ENCODE measurements at regions not wholly inside any gene's neighbourhood (a gene's known extent, or its start where the extent isn't known, plus 50 kb on each side); places are given as distances from the start of the nearest gene placed in this dataset.

DNA sequence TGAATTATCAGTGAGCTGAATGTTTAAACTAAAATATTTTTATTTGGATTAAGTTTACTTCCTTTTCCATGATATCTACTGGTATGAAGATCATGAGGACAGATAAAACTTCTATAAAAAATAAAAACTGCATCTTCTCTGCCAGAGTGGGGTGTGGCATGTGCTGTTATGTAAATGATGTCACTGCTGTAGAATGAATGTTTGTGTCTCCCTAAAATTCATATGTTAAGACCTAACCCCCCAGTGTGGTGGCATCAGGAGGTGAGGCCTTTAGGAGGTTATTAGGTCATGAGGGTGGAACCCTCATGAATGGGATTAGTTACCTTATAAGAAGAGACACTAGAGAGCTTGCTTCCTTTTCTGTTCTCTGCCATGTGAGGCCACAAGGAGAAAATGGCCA lies 178.7 kb upstream of the DPH6 start:
- DNase-seq (ENCODE audit: low read depth in 2 of 2): no peak

DNA sequence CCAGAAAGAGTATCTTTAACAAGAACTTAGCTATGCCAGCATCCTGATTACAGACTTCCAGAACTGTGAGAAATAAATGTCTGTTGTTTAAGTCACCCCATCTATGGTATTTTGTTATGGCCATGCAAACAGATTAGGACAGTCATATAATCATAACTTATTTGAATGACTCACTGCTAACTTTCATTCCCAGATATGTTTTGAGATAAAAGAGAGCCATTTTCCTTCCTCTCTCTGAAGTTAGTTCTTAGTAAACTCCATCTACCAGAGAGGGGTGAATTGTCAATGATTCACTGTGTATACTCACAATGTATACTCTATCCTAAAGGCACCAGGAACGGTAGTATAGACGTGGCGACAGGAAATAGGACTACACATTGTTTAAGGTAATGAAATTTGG lies 179.4 kb upstream of the DPH6 start:
- no peak for DNase-seq (ENCODE audit: low read depth in 2 of 2)

DNA sequence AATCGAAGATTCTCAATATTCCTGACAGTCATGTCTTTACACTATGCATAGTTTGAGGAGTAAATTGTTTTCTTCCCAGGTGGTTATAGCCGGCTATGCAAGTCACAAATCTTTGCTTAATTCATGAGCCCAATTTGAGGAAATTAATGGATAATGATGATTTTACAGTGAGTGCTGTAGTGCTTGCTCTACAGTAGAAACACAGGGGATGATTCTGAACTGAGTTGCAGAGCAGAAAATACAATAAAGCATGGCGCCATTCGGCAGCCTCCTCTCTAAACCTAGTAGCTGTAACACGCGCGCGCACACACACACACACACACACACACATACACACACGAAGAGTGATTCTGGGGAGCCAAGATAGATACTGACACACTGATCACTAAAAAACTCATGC lies 181.7 kb upstream of the DPH6 start:
- DNase-seq (ENCODE audit: low read depth in 2 of 2): no peak

- DNase-seq (ENCODE audit: low read depth in 2 of 2): no peak
Measured at GRCh38 chr15:35728219-35728940, 182.4 kb upstream of the DPH6 start.

- no peak for DNase-seq (ENCODE audit: low read depth in 2 of 2)
Measured at GRCh38 chr15:35736150-35736549, 190.2 kb upstream of the DPH6 start.

GRCh38 chr15:35737441-35737840 lies 191.5 kb upstream of the DPH6 start:
- DNase-seq (ENCODE audit: low read depth in 2 of 2): no peak

GRCh38 chr15:35738370-35738769 lies 192.4 kb upstream of the DPH6 start:
- DNase-seq (ENCODE audit: low read depth in 2 of 2): no peak

DNA sequence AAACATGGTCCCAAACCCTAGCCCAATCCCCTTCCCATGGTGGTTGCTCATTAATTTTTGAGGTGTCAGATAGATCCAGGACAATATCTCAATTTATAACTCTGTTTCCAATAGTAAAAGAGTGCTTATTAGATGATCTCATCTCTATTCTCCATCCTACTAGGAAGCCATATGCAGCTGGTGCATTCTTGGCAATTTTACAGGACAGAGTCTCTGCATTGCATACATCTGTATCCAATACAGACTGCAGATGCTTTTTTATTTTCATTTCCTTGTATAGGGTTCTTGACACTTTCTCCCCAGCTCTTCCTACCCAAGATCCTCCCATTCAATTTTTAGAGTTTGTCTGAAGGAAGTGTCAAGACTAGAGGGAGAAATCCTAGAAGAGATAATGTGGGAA lies 194.8 kb upstream of the DPH6 start:
- DNase-seq (ENCODE audit: low read depth in 2 of 2): no peak

GRCh38 chr15:35741395-35741794 lies 195.4 kb upstream of the DPH6 start:
- DNase-seq (ENCODE audit: low read depth in 2 of 2): no peak

DNA sequence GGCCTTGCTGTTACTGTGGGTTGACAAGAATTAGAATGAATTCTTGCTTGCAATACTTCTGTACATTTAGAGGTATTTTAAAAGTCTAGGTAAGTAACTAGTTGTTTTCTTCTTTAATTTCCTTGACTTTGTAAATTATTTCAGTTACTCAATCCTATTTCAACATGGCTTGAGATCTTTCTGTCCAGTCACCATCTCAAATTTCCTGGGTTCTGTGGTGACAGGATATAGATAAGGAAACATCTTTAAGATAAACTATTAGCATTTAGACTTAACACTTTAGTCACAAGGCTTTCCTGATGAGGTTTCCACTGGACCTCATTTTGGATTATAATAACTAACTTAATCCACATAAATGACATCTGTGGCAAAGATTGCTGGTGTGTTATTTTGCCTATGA lies 195.9 kb upstream of the DPH6 start:
- DNase-seq (ENCODE audit: low read depth in 2 of 2): no peak

GRCh38 chr15:35743321-35743720 lies 197.4 kb upstream of the DPH6 start:
- DNase-seq (ENCODE audit: low read depth in 2 of 2): no peak

DNA sequence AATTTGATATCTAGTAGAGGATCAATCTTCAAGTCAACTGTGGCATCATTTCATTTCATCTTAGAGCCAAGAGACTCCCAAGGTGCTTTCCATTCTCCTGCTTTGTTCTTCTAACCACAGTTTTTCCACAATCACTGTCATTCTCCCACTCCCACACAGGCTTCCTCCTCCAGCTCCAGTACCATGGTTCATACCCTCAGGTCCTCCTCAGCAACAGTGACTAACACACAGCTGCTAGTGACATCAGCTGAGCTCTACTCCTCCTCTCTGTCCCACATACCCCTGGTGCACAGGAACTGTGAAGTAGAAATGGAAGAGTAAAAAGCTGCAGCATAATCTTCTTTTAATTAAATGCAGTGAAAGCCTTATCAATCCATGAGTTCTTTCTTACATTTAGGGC lies 200.2 kb upstream of the DPH6 start:
- DNase-seq (ENCODE audit: low read depth in 2 of 2): no peak

DNA sequence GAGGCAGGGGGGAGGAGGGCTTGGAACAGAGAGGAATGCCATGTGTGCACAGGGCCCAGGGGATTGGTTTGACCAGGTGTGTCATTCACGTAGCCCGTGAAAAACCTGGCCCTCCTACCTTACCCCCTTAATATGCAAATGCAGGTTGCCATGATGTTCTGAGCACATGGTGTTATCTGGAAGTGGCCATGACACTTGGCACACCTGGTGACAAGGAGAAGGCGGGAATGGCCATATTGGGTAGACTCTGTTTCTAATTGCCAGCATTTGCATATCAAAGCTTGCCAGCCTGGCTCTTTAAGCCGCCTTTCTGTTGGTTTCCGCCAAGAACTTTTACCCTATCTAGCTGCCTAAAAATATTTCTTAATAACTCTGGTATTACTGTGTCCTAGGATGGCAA lies 202.1 kb upstream of the DPH6 start:
- no peak for DNase-seq (ENCODE audit: low read depth in 2 of 2)

- no peak for DNase-seq (ENCODE audit: low read depth in 2 of 2)
Measured at GRCh38 chr15:35750051-35750450, 204.1 kb upstream of the DPH6 start.

GRCh38 chr15:35751413-35752133 lies 205.6 kb upstream of the DPH6 start:
- peak in 1 of 2 donors; percentile 12 for DNase-seq (ENCODE audit: low read depth in 2 of 2)

- no peak for DNase-seq (ENCODE audit: low read depth in 2 of 2)
Measured at GRCh38 chr15:35752134-35752466, 206.1 kb upstream of the DPH6 start.

GRCh38 chr15:35753486-35753885 lies 207.5 kb upstream of the DPH6 start:
- DNase-seq (ENCODE audit: low read depth in 2 of 2): no peak

GRCh38 chr15:35755237-35755802 lies 209.4 kb upstream of the DPH6 start:
- DNase-seq (ENCODE audit: low read depth in 2 of 2): no peak

DNA sequence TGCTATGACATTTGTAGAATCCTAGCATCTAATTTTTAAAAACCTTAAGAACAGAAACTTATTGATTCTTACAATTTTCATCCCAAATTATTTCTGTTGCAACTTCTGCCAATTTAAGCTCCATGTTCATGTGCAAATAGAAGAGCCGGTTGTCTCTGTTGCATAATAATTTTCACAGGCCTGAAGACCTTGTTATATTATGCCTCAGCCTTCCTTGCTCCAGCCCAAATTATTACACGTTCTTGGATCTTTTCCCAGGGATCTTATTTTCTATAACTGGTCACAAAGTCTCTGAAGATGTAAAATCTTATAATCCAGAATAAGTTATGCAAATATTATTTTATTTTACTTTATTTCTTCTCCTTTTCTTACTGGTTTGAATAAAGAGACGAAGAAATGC lies 210.7 kb upstream of the DPH6 start:
- DNase-seq (ENCODE audit: low read depth in 2 of 2): no peak

GRCh38 chr15:35757361-35757760 lies 211.4 kb upstream of the DPH6 start:
- no peak for DNase-seq (ENCODE audit: low read depth in 2 of 2)

DNA sequence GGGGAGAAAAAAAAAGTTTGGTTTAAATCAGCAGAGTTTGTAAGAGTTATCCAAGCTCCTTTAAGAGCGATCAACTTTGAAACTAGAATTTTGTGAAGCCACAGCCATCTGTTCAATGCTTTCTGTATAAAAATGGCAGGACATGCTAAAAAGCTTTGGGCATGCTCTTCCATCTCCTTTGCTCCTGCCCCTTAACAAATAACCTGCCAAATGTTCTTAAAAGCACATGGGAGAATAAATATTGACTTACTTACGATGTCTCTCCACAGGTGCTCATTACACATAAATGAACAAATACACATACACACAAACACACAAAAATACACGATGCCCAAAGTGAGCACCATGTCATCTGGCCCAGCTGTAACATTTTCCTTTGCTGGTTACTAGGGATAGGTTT lies 211.8 kb upstream of the DPH6 start:
- no peak for DNase-seq (ENCODE audit: low read depth in 2 of 2)

- DNase-seq (ENCODE audit: low read depth in 2 of 2): no peak
Measured at GRCh38 chr15:35764661-35765519, 218.9 kb upstream of the DPH6 start.
